CD14-positive monocyte (primary cell): ENCODE measurements at regions not wholly inside any gene's neighbourhood (a gene's known extent, or its start where the extent isn't known, plus 50 kb on each side); places are given as distances from the start of the nearest gene placed in this dataset.

ENCODE experiments used
- DNase-seq, 3 donors: peaks; one replicate each; pipeline ENCODE4 v3.0.0-alpha.2; 2011 to 2022
- H2AFZ ChIP-seq: 2 replicates; pipeline ENCODE4 v1.6.0; 2012; ENCODE audit warnings: mild to moderate bottlenecking, low read depth, low read length, inconsistent platforms; ENCODE audit not compliant: insufficient read depth, poor library complexity, severe bottlenecking
- H3K27ac ChIP-seq, 2 donors: 1 replicate in 1 of 2; 2 replicates in 1 of 2; pipeline ENCODE4 v1.5.1; 2012 to 2013; ENCODE audit warnings: low read length in 2 of 2, control low read depth in 1 of 2, inconsistent platforms in 1 of 2, low read depth in 1 of 2, mild to moderate bottlenecking in 1 of 2
- H3K27me3 ChIP-seq, 2 donors: one replicate each; pipeline versions ENCODE4 v1.6.0 to v1.6.1; 2011 to 2013; ENCODE audit warnings: low read length in 2 of 2; ENCODE audit not compliant: control insufficient read depth in 2 of 2, insufficient read depth in 2 of 2
- H3K36me3 ChIP-seq, 2 donors: replicated peaks in 1 of 2; 1 replicate in 1 of 2; 2 replicates in 1 of 2; pipeline versions ENCODE4 v1.5.1 to v1.6.1; 2012 to 2013; ENCODE audit warnings: low read length in 2 of 2, control low read depth in 1 of 2, inconsistent platforms in 1 of 2, mild to moderate bottlenecking in 1 of 2; ENCODE audit not compliant: insufficient read depth in 2 of 2, control insufficient read depth in 1 of 2
- H3K4me1 ChIP-seq, 2 donors: 1 replicate in 1 of 2; 2 replicates in 1 of 2; pipeline versions ENCODE4 v1.5.1 to v1.6.1; 2012 to 2013; ENCODE audit warnings: low read length in 2 of 2, control low read depth in 1 of 2, inconsistent platforms in 1 of 2, mild to moderate bottlenecking in 1 of 2, moderate library complexity in 1 of 2; ENCODE audit not compliant: insufficient read depth in 2 of 2, control insufficient read depth in 1 of 2
- H3K4me2 ChIP-seq: replicated peaks from 2 replicates; pipeline ENCODE3; 2012; ENCODE audit warnings: low read length, moderate library complexity, mild to moderate bottlenecking; ENCODE audit not compliant: poor library complexity, severe bottlenecking; ENCODE audit errors: extremely low read depth
- H3K4me3 ChIP-seq, 3 experiments: fragments of 200-600 bp in 1 of 3; sonication (generic) in 1 of 3; replicated peaks in 1 of 3; 1 replicate in 2 of 3; 2 replicates in 1 of 3; pipeline ENCODE4 v1.5.1; 2011 to 2013; ENCODE audit warnings: low read length in 3 of 3, mild to moderate bottlenecking in 3 of 3, control low read depth in 2 of 3, low read depth in 2 of 3, inconsistent platforms in 1 of 3, moderate library complexity in 1 of 3
- H3K79me2 ChIP-seq: 2 replicates; pipeline ENCODE4 v1.6.0; 2012; ENCODE audit warnings: mild to moderate bottlenecking, control low read depth, inconsistent platforms, low read length, moderate library complexity; ENCODE audit not compliant: insufficient read depth
- H3K9ac ChIP-seq: 2 replicates; pipeline ENCODE4 v1.6.0; 2017; ENCODE audit warnings: low read length, mild to moderate bottlenecking; ENCODE audit not compliant: insufficient read depth, poor library complexity, severe bottlenecking
- H3K9me3 ChIP-seq, 2 donors: replicated peaks in 1 of 2; 1 replicate in 1 of 2; 2 replicates in 1 of 2; pipeline versions ENCODE4 v1.5.1 to v1.6.1; 2012 to 2013; ENCODE audit warnings: low read length in 2 of 2, control low read depth in 1 of 2; ENCODE audit not compliant: control insufficient read depth in 1 of 2, insufficient read depth in 1 of 2
- H4K20me1 ChIP-seq: 2 replicates; pipeline ENCODE4 v1.6.0; 2012; ENCODE audit warnings: mild to moderate bottlenecking, low read length, control low read depth, moderate library complexity; ENCODE audit not compliant: insufficient read depth
- H3K27ac Mint-ChIP-seq, 7 donors: one replicate each; pipeline ENCODE4 v1.8.0; 2020; ENCODE audit warnings: mild to moderate bottlenecking in 7 of 7, mixed read lengths in 7 of 7, moderate library complexity in 6 of 7, inconsistent platforms in 2 of 7
- H3K27me3 Mint-ChIP-seq, 3 donors: one replicate each; pipeline ENCODE4 v1.8.0; 2021 to 2022; ENCODE audit warnings: low read depth in 3 of 3, mild to moderate bottlenecking in 3 of 3, mixed read lengths in 3 of 3, moderate library complexity in 3 of 3, inconsistent platforms in 1 of 3
- H3K36me3 Mint-ChIP-seq, 2 donors: one replicate each; pipeline ENCODE4 v1.8.0; 2020; ENCODE audit warnings: mixed read lengths in 2 of 2, inconsistent platforms in 1 of 2, mild to moderate bottlenecking in 1 of 2
- H3K4me1 Mint-ChIP-seq: one replicate; pipeline ENCODE4 v1.8.0; 2020; ENCODE audit warnings: mild to moderate bottlenecking, mixed read lengths
- H3K4me3 Mint-ChIP-seq, 2 donors: one replicate each; pipeline ENCODE4 v1.8.0; 2020; ENCODE audit warnings: mild to moderate bottlenecking in 2 of 2, mixed read lengths in 2 of 2, moderate library complexity in 1 of 2
- H3K9me3 Mint-ChIP-seq, 7 donors: one replicate each; pipeline ENCODE4 v1.8.0; 2020 to 2022; ENCODE audit warnings: mixed read lengths in 7 of 7, mild to moderate bottlenecking in 6 of 7, moderate library complexity in 6 of 7, inconsistent platforms in 2 of 7
- WGBS: methylation state at CpG from one replicate; pipeline ENCODE4 v1.1.5; 2013; ENCODE audit warnings: missing lambda C conversion rate; ENCODE audit not compliant: insufficient coverage; 5-methylcytosine and 5-hydroxymethylcytosine counted together
- intact Hi-C, 2 donors: fragments of 100-400 bp; cut with micrococcal nuclease; formaldehyde crosslinking; loops; one replicate each; pipeline versions ENCODE4 v1.15.0 to v1.15.1; 2023
- TF ChIP-seq, protein P1 (sequence below): fragments of 200-600 bp; IDR thresholded peaks from one replicate; pipeline ENCODE4 v1.8.0; 2022; ENCODE audit warnings: antibody characterized with exemption, mild to moderate bottlenecking

DNA sequence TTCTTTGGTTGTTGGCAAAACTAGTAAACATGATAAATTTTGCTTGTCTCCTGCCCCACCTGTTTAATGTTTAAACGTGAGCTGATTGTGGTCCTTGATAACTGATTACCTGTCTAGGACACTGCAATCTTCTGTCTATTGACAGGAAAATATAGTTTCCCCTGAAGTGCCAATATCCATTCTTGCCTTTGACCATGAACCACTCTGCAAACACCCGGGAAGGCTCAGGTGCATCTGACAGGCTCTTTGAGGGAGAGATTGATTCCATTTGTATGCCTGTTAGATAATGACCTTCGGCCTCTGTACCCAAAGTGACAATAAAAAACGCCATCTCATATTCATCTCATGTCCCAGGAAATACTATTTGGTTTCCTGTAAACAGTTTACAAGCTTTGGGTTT is 453.0 kb downstream of the CENPC start:
- 60% methylated on average over 1 of the region's 4 CpGs for WGBS
- Histone ChIP-seq H3K27me3 (no peaks in the 10 kb centered on the region), H3K36me3 (no peaks in the 10 kb centered on the region), H3K9ac (no peak overlapping the region), H3K79me2 (no peaks in the 10 kb centered on the region), H3K27ac (no peak overlapping the region), H2AFZ (no peak overlapping the region), H3K4me2 (no peak overlapping the region), H4K20me1 (no peaks in the 10 kb centered on the region), H3K4me3 (no peak overlapping the region), H3K9me3 (no peaks in the 10 kb centered on the region), H3K4me1 (no peaks in the 10 kb centered on the region)
- no peak overlapping the region for H3K27ac Mint-ChIP-seq
- DNase-seq, result no peak
- no peaks in the 10 kb centered on the region for H3K36me3 Mint-ChIP-seq
- no peaks in the 10 kb centered on the region for H3K4me1 Mint-ChIP-seq
- peaks cover 0 to 2% (median 0%) of the 10 kb centered on the region in 3 donors for H3K27me3 Mint-ChIP-seq
- TF ChIP-seq, protein P1, sequence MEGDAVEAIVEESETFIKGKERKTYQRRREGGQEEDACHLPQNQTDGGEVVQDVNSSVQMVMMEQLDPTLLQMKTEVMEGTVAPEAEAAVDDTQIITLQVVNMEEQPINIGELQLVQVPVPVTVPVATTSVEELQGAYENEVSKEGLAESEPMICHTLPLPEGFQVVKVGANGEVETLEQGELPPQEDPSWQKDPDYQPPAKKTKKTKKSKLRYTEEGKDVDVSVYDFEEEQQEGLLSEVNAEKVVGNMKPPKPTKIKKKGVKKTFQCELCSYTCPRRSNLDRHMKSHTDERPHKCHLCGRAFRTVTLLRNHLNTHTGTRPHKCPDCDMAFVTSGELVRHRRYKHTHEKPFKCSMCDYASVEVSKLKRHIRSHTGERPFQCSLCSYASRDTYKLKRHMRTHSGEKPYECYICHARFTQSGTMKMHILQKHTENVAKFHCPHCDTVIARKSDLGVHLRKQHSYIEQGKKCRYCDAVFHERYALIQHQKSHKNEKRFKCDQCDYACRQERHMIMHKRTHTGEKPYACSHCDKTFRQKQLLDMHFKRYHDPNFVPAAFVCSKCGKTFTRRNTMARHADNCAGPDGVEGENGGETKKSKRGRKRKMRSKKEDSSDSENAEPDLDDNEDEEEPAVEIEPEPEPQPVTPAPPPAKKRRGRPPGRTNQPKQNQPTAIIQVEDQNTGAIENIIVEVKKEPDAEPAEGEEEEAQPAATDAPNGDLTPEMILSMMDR, result no peak
- H3K4me3 Mint-ChIP-seq, result no peak overlapping the region
- no peaks in the 10 kb centered on the region for H3K9me3 Mint-ChIP-seq
- intact Hi-C loops, result no loop called here

DNA sequence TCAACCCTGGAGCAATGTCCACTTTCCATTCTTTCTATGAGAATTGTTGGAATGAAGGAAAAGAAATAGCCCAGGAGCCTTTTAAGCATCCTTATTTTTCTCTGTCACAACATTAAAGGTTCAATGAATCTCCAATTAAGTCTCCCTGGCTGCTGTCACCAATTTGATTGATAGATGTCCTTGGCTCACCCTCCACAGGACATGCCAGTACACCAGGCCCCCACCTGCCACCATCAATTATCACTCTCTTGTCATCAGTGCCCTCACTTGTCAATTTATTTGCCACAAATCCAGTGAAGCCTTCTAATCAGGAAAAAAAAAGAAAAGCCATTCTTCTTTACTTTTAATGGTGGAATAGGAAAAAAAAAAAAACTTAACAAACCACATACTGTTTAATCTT is 453.6 kb downstream of the CENPC start:
- Mint-ChIP-seq H3K4me3 (no peak overlapping the region), H3K36me3 (no peaks in the 10 kb centered on the region), H3K27ac (no peak overlapping the region), H3K4me1 (no peaks in the 10 kb centered on the region), H3K9me3 (no peaks in the 10 kb centered on the region), H3K27me3 (peaks cover 0 to 2% (median 0%) of the 10 kb centered on the region in 3 donors)
- Histone ChIP-seq H3K27me3 (no peaks in the 10 kb centered on the region), H3K4me3 (no peak overlapping the region), H3K4me2 (no peak overlapping the region), H2AFZ (no peak overlapping the region), H3K9ac (no peak overlapping the region), H3K36me3 (no peaks in the 10 kb centered on the region), H4K20me1 (no peaks in the 10 kb centered on the region), H3K4me1 (no peaks in the 10 kb centered on the region), H3K9me3 (no peaks in the 10 kb centered on the region), H3K79me2 (no peaks in the 10 kb centered on the region), H3K27ac (no peak overlapping the region)
- intact Hi-C loops, result no loop called here
- TF ChIP-seq, protein P1, result no peak
- no peak for DNase-seq
